GM21526 (cell line): ENCODE measurements at regions not wholly inside any gene's neighbourhood (a gene's known extent, or its start where the extent isn't known, plus 50 kb on each side); places are given as distances from the start of the nearest gene placed in this dataset.

Experiments
- ATAC-seq: cut with Tn5 transposase; IDR thresholded peaks from one replicate; pipeline ENCODE4 v1.9.1; 2021; ENCODE audit warnings: moderate library complexity; ENCODE audit not compliant: unreplicated experiment, low FRiP score

DNA sequence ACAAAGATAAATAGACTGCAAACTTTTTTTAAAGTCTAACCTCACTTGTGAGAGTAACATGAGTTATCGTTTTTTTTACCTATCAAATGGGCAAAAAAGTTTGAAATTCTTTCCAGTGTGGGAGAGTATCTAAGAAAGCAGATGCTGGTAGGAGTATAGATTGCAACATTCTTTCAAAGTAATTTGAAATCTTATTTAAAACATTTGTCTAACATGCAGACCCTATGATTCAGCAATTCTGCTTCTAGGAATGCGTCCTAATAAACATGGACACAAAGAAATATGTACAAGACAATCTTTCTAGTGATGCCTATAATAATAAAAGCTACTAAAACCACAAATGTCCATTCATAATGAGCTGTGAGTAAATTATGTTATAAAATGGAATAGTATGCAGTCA lies 110.4 kb upstream of the TMCC3 start:
- no peak for ATAC-seq

- ATAC-seq = no peak
These were observed 106.4 kb upstream of the TMCC3 start for GRCh38 chr12:94756789-94757188.

- ATAC-seq = no peak
These were observed 105.2 kb upstream of the TMCC3 start for GRCh38 chr12:94755598-94755997.

DNA sequence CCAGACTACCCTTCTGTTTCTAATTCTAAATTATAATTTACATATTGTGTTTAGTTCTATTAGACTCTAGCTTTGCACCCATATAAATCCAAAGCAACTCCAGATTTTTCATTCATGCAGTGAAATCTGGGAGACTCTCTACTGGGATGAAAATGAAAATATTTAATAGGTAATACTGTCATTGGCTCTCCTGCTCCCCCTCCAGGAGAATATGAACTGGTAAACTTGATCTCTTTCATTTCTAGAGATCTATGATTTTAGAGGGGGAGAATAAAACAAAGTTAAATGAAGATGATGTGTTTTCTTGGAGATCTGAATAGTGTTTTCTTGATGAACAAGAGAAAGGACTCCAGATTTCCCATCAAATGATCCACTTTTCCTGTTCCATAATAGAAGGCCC lies 104.3 kb upstream of the TMCC3 start:
- ATAC-seq = no peak

DNA sequence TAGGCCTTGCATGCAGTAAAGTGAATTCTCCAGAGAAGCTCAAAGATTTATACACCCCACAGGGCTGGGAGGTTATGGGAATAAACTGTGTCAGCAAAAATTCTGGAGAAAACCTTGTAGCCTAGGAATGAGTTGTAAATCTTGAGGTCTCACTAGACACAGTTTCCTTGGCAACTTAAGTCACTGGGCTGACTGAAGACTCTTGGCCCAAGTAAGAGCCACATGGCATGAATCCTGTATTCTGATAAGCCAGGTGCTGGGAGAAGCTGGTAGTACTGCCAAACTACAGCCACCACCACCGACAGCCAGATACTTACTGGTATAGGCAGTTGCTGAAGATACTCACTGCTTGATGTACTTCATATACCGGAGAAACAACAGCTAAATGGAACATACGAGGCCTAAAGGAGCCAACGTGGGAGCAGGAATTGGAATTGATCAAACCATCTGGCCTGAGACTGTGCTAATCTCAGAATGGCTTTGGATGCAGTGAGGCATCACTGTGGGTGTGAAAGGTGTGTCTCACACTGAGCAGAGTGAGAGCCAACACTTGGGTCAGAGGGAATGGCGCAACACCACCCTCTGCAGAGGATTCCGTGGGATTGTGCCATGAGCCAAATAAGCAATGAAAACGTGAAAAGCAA lies 102.8 kb upstream of the TMCC3 start:
- ATAC-seq = no peak

- ATAC-seq = no peak
These were observed 100.5 kb upstream of the TMCC3 start for GRCh38 chr12:94750864-94751263.

GRCh38 chr12:94749890-94750289 lies 99.5 kb upstream of the TMCC3 start:
- ATAC-seq = no peak

GRCh38 chr12:94749455-94749854 lies 99.1 kb upstream of the TMCC3 start:
- ATAC-seq = no peak

DNA sequence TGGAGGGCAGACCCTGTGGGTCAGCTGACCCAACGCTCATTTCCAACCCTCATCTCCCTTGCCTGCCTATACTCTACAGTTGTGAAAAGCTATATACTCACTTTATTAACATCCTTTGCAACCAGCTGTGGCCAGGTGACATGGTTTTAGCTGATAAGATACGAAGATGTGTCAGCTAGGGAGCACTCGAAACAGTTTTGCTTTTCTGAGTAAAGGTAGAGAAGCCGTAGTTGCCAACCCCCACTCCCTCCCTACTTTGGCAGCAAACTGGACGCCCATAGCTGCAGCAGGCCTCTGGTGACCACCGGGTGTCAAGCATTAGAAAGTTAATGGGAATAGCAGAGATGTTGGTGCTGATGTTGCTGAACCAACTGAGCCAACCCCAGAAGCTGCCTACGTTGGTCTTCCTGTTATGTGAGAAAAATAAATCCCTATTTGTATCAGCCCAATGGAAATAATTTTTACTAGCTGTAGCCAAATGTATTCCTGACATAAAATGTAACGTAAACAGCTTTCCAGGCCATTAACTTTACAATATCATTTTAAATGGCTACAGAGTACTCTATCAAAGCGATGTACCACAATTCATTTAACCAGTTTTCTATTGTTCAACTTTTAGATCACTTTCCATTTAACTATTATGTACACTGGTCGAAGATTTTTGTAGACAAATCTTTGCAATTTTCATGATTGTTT lies 98.5 kb upstream of the TMCC3 start:
- no peak for ATAC-seq

- no peak for ATAC-seq
These were observed 95.2 kb upstream of the TMCC3 start for GRCh38 chr12:94745562-94745961.

- no peak for ATAC-seq
These were observed 92.8 kb upstream of the TMCC3 start for GRCh38 chr12:94743174-94743573.

DNA sequence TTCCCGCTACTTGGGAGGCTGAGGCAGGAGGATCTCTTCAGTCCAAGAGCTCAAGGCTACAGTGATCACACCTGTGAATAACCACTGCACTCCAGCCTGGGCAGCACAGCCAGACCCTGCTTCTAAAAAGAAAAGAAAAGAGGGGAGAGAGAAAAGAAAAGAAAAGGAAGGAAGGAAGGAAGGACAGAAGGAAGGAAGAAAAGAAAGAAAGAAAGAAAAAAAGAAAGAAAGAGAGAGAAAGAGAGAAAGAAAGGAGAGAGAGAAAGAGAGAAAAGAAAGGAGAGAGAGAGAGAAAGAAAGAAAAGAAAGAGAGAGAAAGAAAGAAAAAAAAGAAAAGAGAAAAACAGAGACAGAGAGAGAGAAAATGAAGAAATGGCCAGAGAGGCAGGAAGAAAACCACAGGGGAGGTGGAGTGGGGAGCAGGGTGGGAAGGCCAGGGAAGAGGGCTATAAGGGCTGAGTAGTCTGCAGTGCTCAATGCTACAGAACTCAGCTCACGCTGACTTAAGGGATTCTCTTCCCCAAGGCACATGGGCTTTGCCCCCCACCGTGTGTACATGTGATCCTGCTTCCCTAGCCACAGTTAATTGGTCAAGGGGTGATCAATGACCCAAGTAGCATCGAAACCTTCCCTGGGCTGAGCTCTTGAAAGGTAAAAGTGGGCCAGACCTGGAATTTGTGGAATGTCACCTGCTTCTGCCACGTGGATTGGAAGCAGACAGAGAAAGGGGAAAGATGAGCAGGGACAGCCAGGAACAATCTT lies 90.4 kb upstream of the TMCC3 start:
- ATAC-seq = no peak

DNA sequence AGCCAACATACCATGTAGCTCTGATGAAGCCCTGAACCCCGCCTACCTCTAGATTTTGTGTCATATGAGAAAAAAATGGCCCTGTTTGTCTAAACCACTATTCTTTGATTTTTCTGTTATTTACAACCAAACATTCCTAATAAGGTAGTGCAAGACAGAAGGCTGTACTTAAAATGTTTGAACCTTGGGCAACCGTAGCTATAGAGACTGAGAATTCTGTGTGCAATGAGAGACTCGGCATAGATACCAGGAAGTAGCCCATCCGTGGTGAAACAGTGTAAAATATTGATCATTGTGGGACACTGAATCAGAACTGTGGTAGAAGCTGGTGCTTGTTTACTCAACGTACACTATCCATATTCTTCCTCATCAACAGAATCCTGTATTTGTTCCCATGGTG lies 86.5 kb upstream of the TMCC3 start:
- no peak for ATAC-seq

- ATAC-seq = no peak
These were observed 85.6 kb upstream of the TMCC3 start for GRCh38 chr12:94736004-94736403.

GRCh38 chr12:94733727-94734126 lies 83.4 kb upstream of the TMCC3 start:
- no peak for ATAC-seq

DNA sequence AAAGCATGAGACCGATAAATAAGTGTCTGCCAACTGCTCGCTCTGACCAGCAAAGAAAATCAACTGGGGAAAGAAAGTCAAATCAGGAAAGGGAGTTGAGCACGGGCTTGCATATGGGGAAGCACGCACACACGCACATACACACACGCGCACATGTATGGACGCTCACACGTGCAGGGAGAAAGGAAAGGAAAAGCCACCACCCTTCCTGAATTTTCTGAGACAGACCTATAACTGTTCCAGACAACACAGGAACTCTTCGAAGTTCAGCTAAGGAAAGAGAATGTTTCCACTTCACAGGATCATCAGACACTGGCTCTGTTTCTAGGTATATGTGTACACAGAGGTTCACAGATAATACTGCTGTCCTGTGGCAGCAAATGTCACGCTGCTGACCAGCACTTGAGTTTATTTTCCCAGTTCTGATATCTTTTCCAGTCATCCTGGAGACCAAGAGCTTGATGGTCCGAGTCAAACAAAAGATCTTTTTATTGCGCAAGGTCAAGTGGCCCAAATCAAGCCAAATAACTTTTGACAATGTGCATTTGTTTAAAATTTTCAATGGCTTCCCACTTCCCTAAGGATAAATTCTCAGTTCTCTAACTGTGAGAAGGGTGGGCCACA lies 82.1 kb upstream of the TMCC3 start:
- no peak for ATAC-seq

GRCh38 chr12:94731733-94732360 lies 81.5 kb upstream of the TMCC3 start:
- no peak for ATAC-seq

DNA sequence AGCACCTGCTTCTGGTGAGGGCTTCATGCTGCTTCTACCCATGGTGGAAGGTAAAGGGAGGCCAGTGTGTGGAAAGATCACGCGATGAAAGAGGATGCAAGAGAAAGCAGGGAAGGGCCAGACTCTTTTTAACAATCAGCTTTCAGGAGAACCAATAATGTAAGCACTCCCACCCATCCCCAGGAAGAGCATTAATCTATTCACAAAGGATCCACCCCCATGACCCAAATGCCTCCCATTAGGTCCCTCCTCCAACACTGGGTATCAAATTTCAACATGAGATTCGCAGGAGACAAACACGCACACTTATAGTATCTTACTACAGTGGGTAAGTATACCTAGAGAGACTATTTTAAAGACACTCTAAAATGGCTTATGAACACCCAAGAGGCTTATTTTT lies 80.5 kb upstream of the TMCC3 start:
- ATAC-seq = no peak

GRCh38 chr12:94726236-94726835 lies 76.0 kb upstream of the TMCC3 start:
- no peak for ATAC-seq

DNA sequence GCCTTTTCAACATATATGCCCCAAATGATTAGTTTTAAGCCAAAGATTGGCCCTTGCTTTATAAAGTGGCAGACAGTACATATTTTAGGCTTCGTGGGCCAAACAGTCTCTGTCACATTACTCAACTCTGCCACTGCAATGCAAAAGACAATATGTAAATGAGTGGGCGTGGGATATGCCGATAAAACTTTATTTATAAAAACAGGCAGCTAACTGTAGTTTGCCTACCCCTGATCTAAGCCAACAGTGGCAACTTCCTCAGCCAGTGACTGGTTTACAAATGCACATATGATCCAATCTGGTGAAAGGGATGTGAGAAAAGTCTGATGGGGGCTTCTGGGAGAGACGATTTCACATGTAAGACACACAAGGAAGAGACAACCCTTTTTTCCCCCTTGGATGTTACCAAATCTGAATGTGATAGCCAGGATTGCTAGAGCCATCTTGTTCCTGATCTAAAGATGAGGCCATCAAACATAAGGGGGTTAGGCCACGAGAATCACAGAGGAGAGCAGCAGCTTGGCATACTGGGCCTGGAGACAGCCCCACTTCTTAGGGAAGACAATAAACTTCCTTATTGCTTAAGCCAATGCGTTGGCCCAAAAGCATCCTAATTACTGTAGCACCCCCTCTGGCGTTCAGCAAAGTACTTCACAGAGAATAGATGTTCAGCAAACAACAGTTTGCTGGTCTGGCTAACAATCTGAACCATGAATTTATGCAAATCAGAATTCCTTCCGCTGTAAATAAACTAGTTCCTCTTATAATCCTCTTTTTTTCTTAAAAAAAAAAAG lies 75.2 kb upstream of the TMCC3 start:
- no peak for ATAC-seq
